H1 (cell line): ENCODE measurements at regions not wholly inside any gene's neighbourhood (a gene's known extent, or its start where the extent isn't known, plus 50 kb on each side); places are given as distances from the start of the nearest gene placed in this dataset.

Source experiments
- CTCF ChIA-PET: fragments of 300-600 bp; sonication (Branson Sonifier 250); formaldehyde crosslinking; loops from one replicate; lab custom pipeline; 2021; ENCODE audit not compliant: partially characterized antibody; lab: Charles Lee
- POLR2A ChIA-PET: fragments of 300-600 bp; sonication (Branson Sonifier 250); formaldehyde crosslinking; loops from one replicate; lab custom pipeline; 2021; ENCODE audit warnings: inconsistent platforms; ENCODE audit not compliant: partially characterized antibody; lab: Charles Lee
- DNase-seq, 2 experiments: peaks; one replicate each; pipeline versions ENCODE4 v3.0.0 to v3.0.0-alpha.2; 2010 to 2022; ENCODE audit warnings: low spot score in 2 of 2, low read depth in 1 of 2, mixed read lengths in 1 of 2
- FAIRE-seq: peaks from 2 replicates; lab custom pipeline; 2011; peaks lifted over from hg19 to GRCh38; lab: Jason Lieb, UNC
- H2AFZ ChIP-seq: 2 replicates; pipeline ENCODE4 v1.8.1; 2012; ENCODE audit warnings: low read length, inconsistent platforms
- H2AK5ac ChIP-seq: 2 replicates; pipeline ENCODE4 v1.6.1; 2013; ENCODE audit warnings: low read depth, low read length
- H2BK120ac ChIP-seq: replicated peaks from 2 replicates; pipeline ENCODE3; 2013; ENCODE audit warnings: low read depth, low read length, inconsistent platforms
- H2BK12ac ChIP-seq: 2 replicates; pipeline ENCODE4 v1.6.1; 2013; ENCODE audit warnings: low read depth, low read length
- H2BK15ac ChIP-seq: 2 replicates; pipeline ENCODE4 v1.6.1; 2013; ENCODE audit warnings: low read length
- H2BK20ac ChIP-seq: 2 replicates; pipeline ENCODE4 v1.6.1; 2013; ENCODE audit warnings: low read length
- H2BK5ac ChIP-seq: 2 replicates; pipeline ENCODE4 v1.6.1; 2013; ENCODE audit warnings: low read depth, low read length
- H3K14ac ChIP-seq: 2 replicates; pipeline ENCODE4 v1.6.1; 2013; ENCODE audit warnings: inconsistent platforms; ENCODE audit not compliant: insufficient read length
- H3K18ac ChIP-seq: 2 replicates; pipeline ENCODE4 v1.6.1; 2013; ENCODE audit warnings: low read length; ENCODE audit errors: extremely low read depth
- H3K23ac ChIP-seq: 2 replicates; pipeline ENCODE4 v1.6.1; 2013; ENCODE audit warnings: inconsistent platforms; ENCODE audit not compliant: insufficient read length
- H3K23me2 ChIP-seq: 2 replicates; pipeline ENCODE4 v1.6.1; 2013; ENCODE audit warnings: low read depth, low read length
- H3K27ac ChIP-seq: 2 replicates; pipeline ENCODE4 v1.6.1; 2011; ENCODE audit warnings: low read depth, low read length, inconsistent platforms
- H3K27me3 ChIP-seq, 4 experiments: replicated peaks in 1 of 4; 1 replicate in 1 of 4; 2 replicates in 3 of 4; pipeline versions ENCODE4 v1.6.1 to v1.8.1; 2011 to 2013; ENCODE audit warnings: low read length in 3 of 4, mild to moderate bottlenecking in 3 of 4, inconsistent platforms in 2 of 4, mixed read lengths in 2 of 4, moderate library complexity in 1 of 4; ENCODE audit not compliant: control insufficient read depth in 3 of 4, insufficient read depth in 3 of 4; ENCODE audit errors: extremely low read depth in 1 of 4
- H3K36me3 ChIP-seq, 4 experiments: 2 replicates each; pipeline versions ENCODE4 v1.6.1 to v1.8.1; 2011 to 2013; ENCODE audit warnings: mild to moderate bottlenecking in 4 of 4, low read length in 3 of 4, moderate library complexity in 2 of 4, control low read depth in 1 of 4, inconsistent platforms in 1 of 4; ENCODE audit not compliant: insufficient read depth in 4 of 4, control insufficient read depth in 2 of 4
- H3K4ac ChIP-seq: replicated peaks from 2 replicates; pipeline ENCODE3; 2013; ENCODE audit warnings: low read length, low read depth, mixed read lengths, inconsistent platforms; ENCODE audit not compliant: insufficient read length
- H3K4me1 ChIP-seq, 4 experiments: replicated peaks in 1 of 4; 1 replicate in 1 of 4; 2 replicates in 3 of 4; pipeline versions ENCODE4 v1.6.1 to v1.8.1; 2011 to 2013; ENCODE audit warnings: low read length in 3 of 4, inconsistent platforms in 2 of 4, mixed read lengths in 1 of 4; ENCODE audit not compliant: insufficient read depth in 4 of 4, control insufficient read depth in 3 of 4
- H3K4me2 ChIP-seq, 2 experiments: 2 replicates each; pipeline versions ENCODE4 v1.6.1 to v1.8.1; 2011 to 2013; ENCODE audit warnings: low read depth in 2 of 2, low read length in 2 of 2, control low read depth in 1 of 2, inconsistent platforms in 1 of 2, mild to moderate bottlenecking in 1 of 2; ENCODE audit not compliant: insufficient read depth in 1 of 2
- H3K4me3 ChIP-seq, 4 experiments: fragments of 200-600, 300-600 bp in 1 of 4; sonication (generic), shearing (Covaris generic), sonication (Bioruptor Twin) in 1 of 4; 2 replicates each; pipeline versions ENCODE4 v1.5.1 to v1.8.1; 2011 to 2016; ENCODE audit warnings: low read length in 4 of 4, low read depth in 3 of 4, control low read depth in 2 of 4, inconsistent platforms in 2 of 4, mild to moderate bottlenecking in 2 of 4, mixed read lengths in 1 of 4, moderate library complexity in 1 of 4; ENCODE audit not compliant: insufficient read depth in 2 of 4; ENCODE audit errors: extremely low read depth in 1 of 4
- H3K56ac ChIP-seq: replicated peaks from 2 replicates; pipeline ENCODE3; 2013; ENCODE audit warnings: low read depth, mild to moderate bottlenecking, mixed read lengths, low read length, inconsistent platforms; ENCODE audit not compliant: insufficient read length
- H3K79me1 ChIP-seq: 2 replicates; pipeline ENCODE4 v1.6.1; 2013; ENCODE audit warnings: low read depth, low read length, control low read depth
- H3K79me2 ChIP-seq, 2 experiments: 2 replicates each; pipeline versions ENCODE4 v1.6.1 to v1.8.1; 2012 to 2013; ENCODE audit warnings: low read length in 2 of 2, mild to moderate bottlenecking in 2 of 2, inconsistent platforms in 1 of 2; ENCODE audit not compliant: insufficient read depth in 2 of 2, control insufficient read depth in 1 of 2
- H3K9ac ChIP-seq, 4 experiments: replicated peaks in 1 of 4; 1 replicate in 1 of 4; 2 replicates in 3 of 4; pipeline versions ENCODE4 v1.6.1 to v1.8.1; 2011 to 2013; ENCODE audit warnings: low read depth in 3 of 4, low read length in 3 of 4, control low read depth in 2 of 4, mild to moderate bottlenecking in 2 of 4, moderate library complexity in 2 of 4, inconsistent platforms in 1 of 4; ENCODE audit errors: extremely low read depth in 1 of 4
- H3K9me3 ChIP-seq, 2 experiments: 2 replicates each; pipeline versions ENCODE4 v1.6.1 to v1.8.1; 2012 to 2013; ENCODE audit warnings: mild to moderate bottlenecking in 2 of 2, moderate library complexity in 2 of 2, control low read depth in 1 of 2, inconsistent platforms in 1 of 2, low read depth in 1 of 2, low read length in 1 of 2, mixed read lengths in 1 of 2; ENCODE audit not compliant: insufficient read depth in 2 of 2
- H4K20me1 ChIP-seq, 2 experiments: replicated peaks in 1 of 2; 2 replicates each; pipeline versions ENCODE3 to v1.8.1; 2011 to 2013; ENCODE audit warnings: inconsistent platforms in 2 of 2, low read length in 2 of 2, mild to moderate bottlenecking in 1 of 2; ENCODE audit not compliant: insufficient read depth in 2 of 2, control insufficient read depth in 1 of 2
- H4K5ac ChIP-seq: 2 replicates; pipeline ENCODE4 v1.6.1; 2013; ENCODE audit warnings: low read length, low read depth, mixed read lengths, inconsistent platforms; ENCODE audit not compliant: insufficient read length
- H4K8ac ChIP-seq: 2 replicates; pipeline ENCODE4 v1.8.0; 2013; ENCODE audit warnings: mild to moderate bottlenecking, moderate library complexity, low read length, inconsistent platforms; ENCODE audit not compliant: insufficient read depth; ENCODE audit errors: extremely low read depth
- H4K91ac ChIP-seq: replicated peaks from 2 replicates; pipeline ENCODE3; 2013; ENCODE audit warnings: low read length, mixed read lengths, inconsistent platforms; ENCODE audit not compliant: insufficient read length
- CBX8 ChIP-seq: fragments of 300-800, 300-1000 bp; sonication (generic); IDR thresholded peaks from 2 replicates; pipeline ENCODE4 v1.7.1; 2016; ENCODE audit warnings: low read depth, low read length, borderline replicate concordance
- RBBP5 ChIP-seq: IDR thresholded peaks from 2 replicates; pipeline ENCODE4 v1.7.1; 2012; ENCODE audit warnings: low read depth, mild to moderate bottlenecking, inconsistent platforms, low read length, moderate library complexity, borderline replicate concordance
- WGBS, 2 experiments: shearing (Covaris generic) in 1 of 2; methylation state at CpG; one replicate each; pipeline versions ENCODE4 v1.1.6 to v1.1.7; 2013 to 2015; ENCODE audit warnings: low lambda C conversion rate in 2 of 2, mixed read lengths in 2 of 2, inconsistent platforms in 1 of 2, low coverage in 1 of 2, missing lambda C conversion rate in 1 of 2; ENCODE audit not compliant: insufficient replicate concordance in 2 of 2, insufficient coverage in 1 of 2, insufficient read length in 1 of 2; ENCODE audit errors: extremely low coverage in 1 of 2, missing lambda C conversion rate in 1 of 2; 5-methylcytosine and 5-hydroxymethylcytosine counted together

DNA sequence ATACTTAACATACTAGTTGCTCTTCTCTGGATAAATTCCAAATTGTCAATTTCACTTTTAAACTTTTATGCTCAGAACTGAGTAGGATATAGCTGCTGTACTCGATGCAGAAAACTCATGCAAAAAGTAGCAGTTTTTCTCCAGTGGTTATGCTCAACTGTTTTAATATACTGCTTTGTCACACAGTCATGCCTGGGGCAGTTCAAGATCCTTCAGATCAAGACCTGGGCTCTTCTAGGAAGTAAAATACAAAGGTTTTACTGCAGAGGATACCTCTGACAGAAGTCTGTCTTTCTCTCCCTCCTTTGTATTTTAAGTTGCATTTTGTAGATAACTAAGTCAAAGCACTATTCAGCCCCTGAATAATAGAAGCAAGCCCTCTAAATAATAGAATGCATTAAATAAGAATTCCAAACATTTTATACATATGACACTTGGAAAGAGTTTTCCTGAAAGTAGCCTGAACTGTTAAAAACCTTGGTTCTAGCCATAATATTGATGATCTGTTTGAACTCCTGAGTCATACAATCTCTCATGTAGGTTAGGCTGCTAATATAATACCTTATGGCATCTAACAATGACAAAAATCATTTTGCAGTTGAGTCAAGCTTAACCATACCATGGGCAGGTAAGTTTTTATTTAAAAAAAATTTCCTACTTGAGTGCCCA, 183.3 kb upstream of the TRIB2 start:
- ChIA-PET POLR2A (interaction anchor here (1.4 kb wide), 1 partner anchor 184 kb away, joined by 3 read pairs; the partner anchor contains the start of gene TRIB2), CTCF (interaction anchor here (3.4 kb wide), 1 partner anchor 14 kb away, joined by 26 read pairs; no protein-coding TSS in a partner anchor)
- H3K9me3 ChIP-seq = no peaks in the 10 kb centered on the region; a peak in 1 of 4 replicates
- no peak overlapping the region for H3K9ac ChIP-seq
- H2BK5ac ChIP-seq = no peak overlapping the region
- H2AK5ac ChIP-seq = no peak overlapping the region
- H2BK15ac ChIP-seq = no peak overlapping the region
- no peak overlapping the region for H3K4me2 ChIP-seq
- TF ChIP-seq CBX8 = no peak
- no peak for TF ChIP-seq RBBP5
- no peak overlapping the region for H3K18ac ChIP-seq
- H2BK12ac ChIP-seq = no peak overlapping the region
- no peak overlapping the region for H3K27ac ChIP-seq
- H3K23me2 ChIP-seq = no peaks in the 10 kb centered on the region; the same call in 1 of the 2 replicates
- H3K23ac ChIP-seq = no peak overlapping the region
- H2AFZ ChIP-seq = no peak overlapping the region; the same call in 1 of the 2 replicates
- H3K14ac ChIP-seq = no peak overlapping the region
- H4K20me1 ChIP-seq = no peaks in the 10 kb centered on the region
- no peak overlapping the region for H3K4me3 ChIP-seq
- H2BK120ac ChIP-seq = no peak overlapping the region
- no peak overlapping the region for H4K5ac ChIP-seq
- H3K4me1 ChIP-seq = no peaks in the 10 kb centered on the region
- DNase-seq (no peak), FAIRE-seq (no peak)
- 80% methylated on average over 1 of the region's 1 CpG; no CpG with 5 or more reads in 1 of the 2 experiments for WGBS, 2 experiments
- no peaks in the 10 kb centered on the region for H3K79me2 ChIP-seq
- H4K91ac ChIP-seq = no peak overlapping the region
- no peaks in the 10 kb centered on the region for H3K36me3 ChIP-seq
- H4K8ac ChIP-seq = no peak overlapping the region
- H3K79me1 ChIP-seq = no peaks in the 10 kb centered on the region
- H3K4ac ChIP-seq = no peak overlapping the region
- no peak overlapping the region for H2BK20ac ChIP-seq
- H3K56ac ChIP-seq = no peak overlapping the region
- no peaks in the 10 kb centered on the region for H3K27me3 ChIP-seq
